Heart right ventricle (tissue), 16 donors: ENCODE measurements at regions not wholly inside any gene's neighbourhood (a gene's known extent, or its start where the extent isn't known, plus 50 kb on each side); places are given as distances from the start of the nearest gene placed in this dataset.

Experiments used
- ATAC-seq, 8 donors: fragments of 200-7000 bp; cut with Tn5 transposase; one replicate each; pipeline ENCODE4 v1.9.1; 2020; ENCODE audit warnings: mild to moderate bottlenecking in 8 of 8, moderate library complexity in 8 of 8, moderate number of reproducible peaks in 1 of 8
- DNase-seq, 2 donors: peaks; one replicate each; pipeline ENCODE4 v3.0.0-alpha.2; 2020
- H3K27ac ChIP-seq, 10 donors: fragments of 200-600 bp; sonication (generic) in 2 of 10; one replicate each; pipeline versions ENCODE4 v1.5.0 to v1.8.0; 2020 to 2022; ENCODE audit warnings: mild to moderate bottlenecking in 3 of 10
- H3K27me3 ChIP-seq, 7 donors: fragments of 200-600 bp; one replicate each; pipeline ENCODE4 v1.8.0; 2021 to 2022; ENCODE audit warnings: mild to moderate bottlenecking in 2 of 7
- H3K36me3 ChIP-seq, 9 donors: fragments of 200-600 bp; sonication (generic) in 1 of 9; one replicate each; pipeline versions ENCODE4 v1.5.0 to v1.8.0; 2020 to 2022; ENCODE audit warnings: mild to moderate bottlenecking in 2 of 9
- H3K4me1 ChIP-seq, 9 donors: fragments of 200-600 bp; sonication (generic) in 1 of 9; one replicate each; pipeline versions ENCODE4 v1.5.0 to v1.8.0; 2020 to 2022; ENCODE audit warnings: mild to moderate bottlenecking in 4 of 9
- H3K4me3 ChIP-seq, 10 donors: fragments of 200-600 bp; sonication (generic) in 2 of 10; one replicate each; pipeline versions ENCODE4 v1.5.0 to v1.8.0; 2020 to 2022; ENCODE audit warnings: mild to moderate bottlenecking in 7 of 10, moderate library complexity in 2 of 10
- H3K9me3 ChIP-seq, 11 donors: fragments of 200-600 bp in 10 of 11; sonication (generic) in 2 of 11; one replicate each; pipeline versions ENCODE4 v1.5.0 to v1.8.0; 2013 to 2022; ENCODE audit warnings: mild to moderate bottlenecking in 2 of 11, control low read depth in 1 of 11, moderate library complexity in 1 of 11
- CTCF ChIP-seq, 9 donors: fragments of 200-600 bp; sonication (generic) in 2 of 9; IDR thresholded peaks; one replicate each; pipeline versions ENCODE4 v1.5.0 to v1.8.0; 2021 to 2022; ENCODE audit warnings: antibody characterized with exemption in 9 of 9, mild to moderate bottlenecking in 5 of 9, moderate library complexity in 1 of 9
- WGBS, 2 donors: extraction: QIAGEN DNeasy Blood & Tissue Kit; methylation state at CpG; one replicate each; pipeline ENCODE4 v1.1.7; 2013; ENCODE audit warnings: inconsistent platforms in 1 of 2; 5-methylcytosine and 5-hydroxymethylcytosine counted together
- intact Hi-C, 10 donors: fragments of 100-400 bp; cut with DNase I; formaldehyde crosslinking; loops; one replicate each; pipeline versions ENCODE4 v1.11.1 to v1.14.2; 2022
- donor health status: Arrhythmogenic right ventricular cardiomyopathy.
- donor health status: ischemic (EF 13 %, LVEDD 7.1; RV severe dilation, severe dysfunction).
- donor health status: healthy with polysubstance abuse.
- donor health status: DM: no; HTN: yes; CAD: no.
- donor health status: DM: no; HTN: no; CAD: no.
- donor health status: ischemic (EF 25% LVEDD 6.9; RV normal size, moderate dysfunction).
- donor health status: ischemic (EF 25% LVEDD 5.7; RV mildly dilated, moderate dysfunction).
- donor health status: healthy.
- donor health status: DM: yes; HTN: yes; CAD: no.
- donor health status: Ischemic cardiomyopathy.
- donor health status: ischemic (EF 35%, LVEDD 5.7; RV mildly dilated, moderate dysfunction).
- donor health status: nonischemic (EF 11% LVEDD 7.7; RV severe dilation, severe dysfunction).
- donor health status: DM: yes; HTN: yes; CAD: no.
- donor health status: PGD.
- donor health status: ischemic (EF 29% LVEDD 5.4; RV normal size, mild dysfunction).
- donor health status: nonischemic (EF 23%, LVEDD 6.1; RV moderate dilation, normal function).

DNA sequence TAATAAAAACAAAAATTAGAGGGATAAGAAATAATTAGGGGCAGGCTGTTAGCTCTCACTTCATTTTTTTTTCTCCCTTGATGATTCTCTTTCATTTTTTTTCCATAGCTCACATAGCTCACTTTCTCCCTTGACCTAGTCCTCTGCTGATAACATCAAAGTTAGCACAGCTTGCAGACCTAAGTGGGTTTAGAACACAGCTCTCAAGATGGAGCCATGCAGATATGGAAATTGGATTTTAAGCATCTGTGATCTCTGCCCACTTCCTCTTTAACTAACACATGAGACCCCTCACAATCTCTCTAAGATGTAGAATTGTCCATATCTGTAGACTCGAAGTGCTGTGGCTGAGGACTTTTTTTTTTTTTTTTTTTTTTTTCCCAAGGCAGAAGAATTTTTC lies 257.1 kb downstream of the SOX4 start:
- ATAC-seq = no peak
- 38 to 74% methylated on average over 1 of the region's 1 CpG for WGBS, 2 donors
- no peaks in the 10 kb centered on the region for H3K36me3 ChIP-seq
- intact Hi-C loops = no loop called here
- no peak overlapping the region for H3K27ac ChIP-seq
- no peaks in the 10 kb centered on the region for H3K9me3 ChIP-seq
- no peak overlapping the region for H3K4me3 ChIP-seq
- no peak for DNase-seq
- H3K4me1 ChIP-seq = peaks cover 6 to 33% (median 26%) of the 10 kb centered on the region in 9 donors
- TF ChIP-seq CTCF (IDR thresholded peaks at IDR 0.05) = no peak
- H3K27me3 ChIP-seq = no peaks in the 10 kb centered on the region

GRCh38 chr6:21855811-21856455 lies 262.4 kb downstream of the SOX4 start:
- WGBS, 2 donors = 83 to 85% methylated on average over 6 of the region's 6 CpGs
- H3K9me3 ChIP-seq = no peaks in the 10 kb centered on the region
- no peak for ATAC-seq
- no peaks in the 10 kb centered on the region for H3K27me3 ChIP-seq
- H3K27ac ChIP-seq = peak overlapping the region in 1 of 10 donors; percentile 76
- DNase-seq = no peak
- peaks cover 0 to 12% (median 0%) of the 10 kb centered on the region in 9 donors for H3K4me1 ChIP-seq
- no peaks in the 10 kb centered on the region for H3K36me3 ChIP-seq
- intact Hi-C loops = no loop called here
- H3K4me3 ChIP-seq = peak overlapping the region in 1 of 10 donors; percentile 22
- no peak for TF ChIP-seq CTCF (IDR thresholded peaks at IDR 0.05)

- Histone ChIP-seq H3K9me3 (no peaks in the 10 kb centered on the region), H3K4me1 (peaks cover 0 to 12% (median 0%) of the 10 kb centered on the region in 9 donors), H3K36me3 (no peaks in the 10 kb centered on the region), H3K27me3 (no peaks in the 10 kb centered on the region), H3K27ac (peak overlapping the region in 1 of 10 donors; percentile 76), H3K4me3 (peak overlapping the region in 1 of 10 donors; percentile 22)
- intact Hi-C loops = no loop called here
- no peak for DNase-seq
- no peak for ATAC-seq
- WGBS, 2 donors = 47 to 52% methylated on average over 1 of the region's 1 CpG
- TF ChIP-seq CTCF (IDR thresholded peaks at IDR 0.05) = no peak
Measured at GRCh38 chr6:21856456-21856825, 262.9 kb downstream of the SOX4 start.

GRCh38 chr6:21856844-21857243 lies 263.3 kb downstream of the SOX4 start:
- intact Hi-C loops = no loop called here
- DNase-seq (no peak), ATAC-seq (no peak)
- Histone ChIP-seq H3K9me3 (no peaks in the 10 kb centered on the region), H3K4me3 (no peak overlapping the region), H3K4me1 (peaks cover 0 to 12% (median 0%) of the 10 kb centered on the region in 9 donors), H3K27ac (peak overlapping the region in 1 of 10 donors; percentile 76), H3K27me3 (no peaks in the 10 kb centered on the region), H3K36me3 (no peaks in the 10 kb centered on the region)
- WGBS, 2 donors = 94 to 97% methylated on average over 3 of the region's 3 CpGs
- no peak for TF ChIP-seq CTCF (IDR thresholded peaks at IDR 0.05)
